PC-3 (cell line): ENCODE measurements at regions not wholly inside any gene's neighbourhood (a gene's known extent, or its start where the extent isn't known, plus 50 kb on each side); places are given as distances from the start of the nearest gene placed in this dataset.

Experiments used
- ATAC-seq: fragments of 200-7000 bp; cut with Tn5 transposase; 2 replicates; pipeline ENCODE4 v1.9.1; 2020; ENCODE audit warnings: mild to moderate bottlenecking, moderate library complexity
- BruUV-seq: library from RNA; stranded (reverse); fragments of 400-500 nt; replicated peaks from 2 replicates; lab custom pipeline; 2021; lab: Mats Ljungman, UMichigan
- CTCF ChIA-PET: fragments of 300-600 bp; sonication (Branson Sonifier 250); formaldehyde crosslinking; loops from one replicate; lab custom pipeline; 2022; ENCODE audit warnings: antibody characterized with exemption; lab: Charles Lee
- POLR2A ChIA-PET: fragments of 300-600 bp; sonication (Branson Sonifier 250); formaldehyde crosslinking; loops from one replicate; lab custom pipeline; 2022; ENCODE audit warnings: antibody characterized with exemption; ENCODE audit not compliant: unreplicated experiment; lab: Charles Lee
- DNase-seq: peaks from one replicate; pipeline ENCODE4 v3.0.0-alpha.2; 2015
- H2AFZ ChIP-seq: fragments of 300-600 bp; sonication (generic); 2 replicates; pipeline ENCODE4 v1.6.0; 2016; ENCODE audit warnings: antibody characterized with exemption, low read length
- H3F3A ChIP-seq: fragments of 300-600 bp; sonication (generic); one replicate; pipeline ENCODE4 v1.6.0; 2017; ENCODE audit warnings: antibody characterized with exemption, low read length, control low read depth, mild to moderate bottlenecking; ENCODE audit not compliant: unreplicated experiment
- H3K27ac ChIP-seq: fragments of 300-600 bp; sonication (generic); 2 replicates; pipeline ENCODE4 v1.5.1; 2016; ENCODE audit warnings: mild to moderate bottlenecking, low read length
- H3K27me3 ChIP-seq: fragments of 300-600 bp; sonication (generic); 2 replicates; pipeline ENCODE4 v1.6.1; 2016; ENCODE audit warnings: low read length, mixed read lengths
- H3K36me3 ChIP-seq: fragments of 300-600 bp; sonication (generic); 2 replicates; pipeline ENCODE4 v1.6.1; 2016; ENCODE audit warnings: low read depth, mixed run types, low read length, mixed read lengths
- H3K4me1 ChIP-seq: fragments of 300-600 bp; sonication (generic); 2 replicates; pipeline ENCODE4 v1.5.1; 2016; ENCODE audit warnings: low read length; ENCODE audit not compliant: insufficient read depth
- H3K4me2 ChIP-seq: fragments of 300-600 bp; sonication (generic); 2 replicates; pipeline ENCODE4 v1.6.0; 2016; ENCODE audit warnings: low read length
- H3K4me3 ChIP-seq: fragments of 300-600 bp; sonication (generic); 2 replicates; pipeline ENCODE4 v1.5.1; 2016; ENCODE audit warnings: mild to moderate bottlenecking, low read length, mixed read lengths
- H3K79me2 ChIP-seq: fragments of 300-600 bp; sonication (generic); 2 replicates; pipeline ENCODE4 v1.6.1; 2017; ENCODE audit warnings: low read length, mixed read lengths
- H3K9ac ChIP-seq: fragments of 300-600 bp; sonication (generic); 2 replicates; pipeline ENCODE4 v1.6.0; 2016; ENCODE audit warnings: mild to moderate bottlenecking, low read length
- H3K9me2 ChIP-seq: fragments of 300-600 bp; sonication (generic); replicated peaks from 2 replicates; pipeline ENCODE4 v1.6.1; 2016; ENCODE audit warnings: mixed run types, low read length, mixed read lengths
- H3K9me3 ChIP-seq: fragments of 300-600 bp; sonication (generic); 2 replicates; pipeline ENCODE4 v1.6.1; 2016; ENCODE audit warnings: low read length, mixed read lengths
- H4K20me1 ChIP-seq: fragments of 300-600 bp; sonication (generic); 2 replicates; pipeline ENCODE4 v1.6.1; 2016; ENCODE audit warnings: low read length, mixed read lengths
- EZH2 ChIP-seq: fragments of 300-600 bp; sonication (generic); IDR thresholded peaks from one replicate; pipeline ENCODE4 v1.6.1; 2017; ENCODE audit warnings: antibody characterized with exemption, mild to moderate bottlenecking, low read length; ENCODE audit not compliant: unreplicated experiment
- EZH2phosphoT487 ChIP-seq: fragments of 300-600 bp; sonication (generic); IDR thresholded peaks from 2 replicates; pipeline ENCODE4 v1.6.1; 2018; ENCODE audit warnings: mild to moderate bottlenecking, antibody characterized with exemption, low read length, borderline replicate concordance
- intact Hi-C: fragments of 100-400 bp; cut with micrococcal nuclease; formaldehyde crosslinking; loops from 2 replicates; pipeline ENCODE4 v1.9.0; 2023
- TF ChIP-seq, protein P1 (sequence below): fragments of 300-600 bp; sonication (generic); conservative IDR thresholded peaks from 2 replicates; pipeline ENCODE4 v1.5.1; 2017; ENCODE audit warnings: antibody characterized with exemption, low read depth, mild to moderate bottlenecking, low read length

GRCh38 chr11:119551420-119552105, 128.6 kb upstream of the THY1 start:
- ATAC-seq (no peak), DNase-seq (no peak)
- no peaks in the 10 kb centered on the region for H3K4me1 ChIP-seq
- H2AFZ ChIP-seq, result no peak overlapping the region
- BruUV-seq, result no TSS peak
- no peaks in the 10 kb centered on the region for H3F3A ChIP-seq
- CTCF ChIA-PET, result no interaction called here
- no peaks in the 10 kb centered on the region for H3K79me2 ChIP-seq
- H3K27ac ChIP-seq, result no peak overlapping the region
- POLR2A ChIA-PET, result no interaction called here
- no peak for TF ChIP-seq EZH2
- no peak for TF ChIP-seq EZH2phosphoT487
- TF ChIP-seq, protein P1, sequence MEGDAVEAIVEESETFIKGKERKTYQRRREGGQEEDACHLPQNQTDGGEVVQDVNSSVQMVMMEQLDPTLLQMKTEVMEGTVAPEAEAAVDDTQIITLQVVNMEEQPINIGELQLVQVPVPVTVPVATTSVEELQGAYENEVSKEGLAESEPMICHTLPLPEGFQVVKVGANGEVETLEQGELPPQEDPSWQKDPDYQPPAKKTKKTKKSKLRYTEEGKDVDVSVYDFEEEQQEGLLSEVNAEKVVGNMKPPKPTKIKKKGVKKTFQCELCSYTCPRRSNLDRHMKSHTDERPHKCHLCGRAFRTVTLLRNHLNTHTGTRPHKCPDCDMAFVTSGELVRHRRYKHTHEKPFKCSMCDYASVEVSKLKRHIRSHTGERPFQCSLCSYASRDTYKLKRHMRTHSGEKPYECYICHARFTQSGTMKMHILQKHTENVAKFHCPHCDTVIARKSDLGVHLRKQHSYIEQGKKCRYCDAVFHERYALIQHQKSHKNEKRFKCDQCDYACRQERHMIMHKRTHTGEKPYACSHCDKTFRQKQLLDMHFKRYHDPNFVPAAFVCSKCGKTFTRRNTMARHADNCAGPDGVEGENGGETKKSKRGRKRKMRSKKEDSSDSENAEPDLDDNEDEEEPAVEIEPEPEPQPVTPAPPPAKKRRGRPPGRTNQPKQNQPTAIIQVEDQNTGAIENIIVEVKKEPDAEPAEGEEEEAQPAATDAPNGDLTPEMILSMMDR, result no peak
- H3K27me3 ChIP-seq, result no peaks in the 10 kb centered on the region
- H3K4me2 ChIP-seq, result no peak overlapping the region
- H3K9ac ChIP-seq, result no peak overlapping the region
- H3K9me3 ChIP-seq, result peaks cover 6% of the 10 kb centered on the region; the same call in 1 of the 2 replicates
- no peaks in the 10 kb centered on the region for H4K20me1 ChIP-seq
- intact Hi-C loops, result no loop called here
- no peaks in the 10 kb centered on the region for H3K9me2 ChIP-seq
- no peak overlapping the region for H3K4me3 ChIP-seq
- H3K36me3 ChIP-seq, result no peaks in the 10 kb centered on the region

- no TSS peak for BruUV-seq
- TF ChIP-seq EZH2phosphoT487 (no peak), EZH2 (no peak)
- TF ChIP-seq, protein P1, result no peak
- no peak overlapping the region for H2AFZ ChIP-seq
- ATAC-seq (no peak), DNase-seq (no peak)
- H3K27ac ChIP-seq, result no peak overlapping the region
- H3K4me3 ChIP-seq, result no peak overlapping the region
- H3K9me3 ChIP-seq, result no peaks in the 10 kb centered on the region
- H3K4me2 ChIP-seq, result no peak overlapping the region
- no peaks in the 10 kb centered on the region for H3K27me3 ChIP-seq
- H3K9me2 ChIP-seq, result no peaks in the 10 kb centered on the region
- H3F3A ChIP-seq, result no peaks in the 10 kb centered on the region
- intact Hi-C loops, result no loop called here
- ChIA-PET POLR2A (no interaction called here), CTCF (no interaction called here)
- H3K79me2 ChIP-seq, result no peaks in the 10 kb centered on the region
- no peaks in the 10 kb centered on the region for H3K4me1 ChIP-seq
- H4K20me1 ChIP-seq, result no peaks in the 10 kb centered on the region
- H3K36me3 ChIP-seq, result no peaks in the 10 kb centered on the region
- no peak overlapping the region for H3K9ac ChIP-seq
These were observed 127.2 kb upstream of the THY1 start for GRCh38 chr11:119550053-119550752.

DNA sequence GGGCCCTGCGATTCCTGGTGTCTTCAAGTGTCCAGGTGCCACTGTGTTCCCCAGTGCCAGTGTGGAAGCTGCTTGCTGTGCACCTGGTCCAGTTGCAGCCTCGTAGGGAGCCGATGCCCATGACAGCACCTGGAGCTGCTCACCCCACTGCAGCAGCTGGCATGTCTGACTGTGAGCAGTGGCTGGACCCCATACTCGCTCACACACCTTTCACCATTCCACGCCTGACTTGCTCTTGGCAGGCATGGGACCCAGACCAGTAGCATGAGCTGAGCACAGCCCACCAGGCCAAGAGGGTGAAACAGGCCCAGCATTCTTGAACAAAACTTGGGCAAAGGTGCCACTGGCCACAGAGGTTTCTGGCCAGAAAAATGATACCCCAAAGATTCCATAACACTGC, 124.5 kb upstream of the THY1 start:
- CTCF ChIA-PET, result no interaction called here
- no peaks in the 10 kb centered on the region for H3K9me2 ChIP-seq

More for the DNA sequence above, 124.5 kb upstream of the THY1 start:
- H3F3A ChIP-seq, result no peaks in the 10 kb centered on the region
- ATAC-seq (no peak), DNase-seq (no peak)
- H3K27me3 ChIP-seq, result peaks cover 9% of the 10 kb centered on the region; the same call in 1 of the 2 replicates
- H2AFZ ChIP-seq, result no peak overlapping the region
- POLR2A ChIA-PET, result no interaction called here
- H3K9ac ChIP-seq, result no peak overlapping the region
- intact Hi-C loops, result no loop called here
- H3K4me3 ChIP-seq, result no peak overlapping the region
- no peaks in the 10 kb centered on the region for H3K4me1 ChIP-seq
- TF ChIP-seq EZH2phosphoT487, result no peak
- no peaks in the 10 kb centered on the region for H3K36me3 ChIP-seq
- H3K79me2 ChIP-seq, result no peaks in the 10 kb centered on the region
- no TSS peak for BruUV-seq
- no peak overlapping the region for H3K27ac ChIP-seq
- no peaks in the 10 kb centered on the region for H4K20me1 ChIP-seq
- no peaks in the 10 kb centered on the region for H3K9me3 ChIP-seq
- no peak overlapping the region for H3K4me2 ChIP-seq
